SK-N-SH (cell line): ENCODE measurements at regions not wholly inside any gene's neighbourhood (a gene's known extent, or its start where the extent isn't known, plus 50 kb on each side); places are given as distances from the start of the nearest gene placed in this dataset.

ENCODE experiments used
- CTCF ChIA-PET: fragments of 300-600, 350-600 bp; formaldehyde crosslinking; extraction: SDS; loops from one replicate; lab custom pipeline; 2021; lab: Yijun Ruan, JAX
- POLR2A ChIA-PET: fragments of 350-600 bp; sonication (Branson Sonifier 250); formaldehyde crosslinking; extraction: SDS; loops from one replicate; lab custom pipeline; 2020; ENCODE audit warnings: antibody characterized with exemption, inconsistent platforms; lab: Yijun Ruan, JAX
- DNase-seq: peaks from one replicate; pipeline ENCODE4 v3.0.0; 2012
- H2AFZ ChIP-seq: fragments of 200-600 bp; sonication (generic); 2 replicates; pipeline ENCODE4 v1.8.1; 2016; ENCODE audit warnings: antibody characterized with exemption, mild to moderate bottlenecking, low read depth
- H3F3A ChIP-seq: fragments of 200-600 bp; sonication (generic); replicated peaks from 2 replicates; pipeline ENCODE3; 2016; ENCODE audit warnings: antibody characterized with exemption, mild to moderate bottlenecking; ENCODE audit not compliant: insufficient read depth
- H3K27ac ChIP-seq, 2 experiments: fragments of 200-500 bp in 1 of 2; fragments of 200-600 bp in 1 of 2; sonication (Bioruptor generic) in 1 of 2; sonication (generic), shearing (Covaris generic) in 1 of 2; 2 replicates each; pipeline versions ENCODE4 v1.5.1 to v1.6.1; 2014 to 2016; ENCODE audit warnings: low read depth in 2 of 2, inconsistent platforms in 1 of 2, low read length in 1 of 2, mild to moderate bottlenecking in 1 of 2, mixed read lengths in 1 of 2
- H3K27me3 ChIP-seq: fragments of 200-600 bp; sonication (generic), shearing (Covaris generic); 2 replicates; pipeline ENCODE4 v1.6.1; 2016; ENCODE audit warnings: mixed run types; ENCODE audit not compliant: insufficient read depth
- H3K36me3 ChIP-seq, 2 experiments: fragments of 200-500 bp in 1 of 2; fragments of 200-600 bp in 1 of 2; sonication (Bioruptor generic) in 1 of 2; sonication (generic) in 1 of 2; replicated peaks in 1 of 2; 2 replicates each; pipeline versions ENCODE3 to v1.5.1; 2014 to 2016; ENCODE audit warnings: low read length in 1 of 2, mild to moderate bottlenecking in 1 of 2; ENCODE audit not compliant: insufficient read depth in 2 of 2, control insufficient read depth in 1 of 2
- H3K4me1 ChIP-seq, 2 experiments: fragments of 200-500 bp in 1 of 2; fragments of 200-600 bp in 1 of 2; sonication (Bioruptor generic) in 1 of 2; sonication (generic), shearing (Covaris generic) in 1 of 2; 2 replicates each; pipeline versions ENCODE4 v1.5.1 to v1.6.1; 2014 to 2016; ENCODE audit warnings: low read depth in 1 of 2, low read length in 1 of 2, mixed run types in 1 of 2; ENCODE audit not compliant: insufficient read depth in 2 of 2, control insufficient read depth in 1 of 2
- H3K4me2 ChIP-seq: fragments of 200-600 bp; sonication (generic), shearing (Covaris generic); 2 replicates; pipeline ENCODE4 v1.6.1; 2017; ENCODE audit warnings: mixed run types
- H3K4me3 ChIP-seq, 2 experiments: fragments of 200-500 bp in 1 of 2; fragments of 200-600 bp in 1 of 2; sonication (Bioruptor generic) in 1 of 2; sonication (generic), shearing (Covaris generic) in 1 of 2; 2 replicates each; pipeline versions ENCODE4 v1.5.1 to v1.8.1; 2014 to 2016; ENCODE audit warnings: low read depth in 2 of 2, inconsistent platforms in 1 of 2, low read length in 1 of 2, mild to moderate bottlenecking in 1 of 2, mixed read lengths in 1 of 2, moderate library complexity in 1 of 2
- H3K79me2 ChIP-seq: fragments of 200-600 bp; sonication (generic); 2 replicates; pipeline ENCODE4 v1.8.1; 2017; ENCODE audit warnings: mild to moderate bottlenecking; ENCODE audit not compliant: insufficient read depth
- H3K9ac ChIP-seq: fragments of 200-600 bp; sonication (generic); 2 replicates; pipeline ENCODE4 v1.6.1; 2017; ENCODE audit warnings: mixed run types
- H3K9me2 ChIP-seq: fragments of 200-600 bp; sonication (generic); 2 replicates; pipeline ENCODE4 v1.6.1; 2017; ENCODE audit warnings: mixed run types
- H3K9me3 ChIP-seq: fragments of 200-600 bp; sonication (generic); 2 replicates; pipeline ENCODE4 v1.6.1; 2017; ENCODE audit warnings: mixed run types, mild to moderate bottlenecking, moderate library complexity
- H4K20me1 ChIP-seq: fragments of 200-600 bp; sonication (generic); 2 replicates; pipeline ENCODE4 v1.6.1; 2017; ENCODE audit warnings: mild to moderate bottlenecking, mixed run types; ENCODE audit not compliant: insufficient read depth
- ELF1 ChIP-seq: IDR thresholded peaks from 2 replicates; pipeline ENCODE4 v1.4.0; 2012
- EZH2phosphoT487 ChIP-seq: fragments of 200-600 bp; sonication (generic); IDR thresholded peaks from 2 replicates; pipeline ENCODE4 v1.6.1; 2017; ENCODE audit warnings: low read depth, mixed run types, mild to moderate bottlenecking, antibody characterized with exemption, moderate library complexity, borderline replicate concordance
- GATA2 ChIP-seq: sonication (generic); formaldehyde crosslinking; IDR thresholded peaks from 2 replicates; pipeline ENCODE4 v1.5.0; 2020; ENCODE audit warnings: mild to moderate bottlenecking, missing genetic modification reagents
- MXI1 ChIP-seq: IDR thresholded peaks from 2 replicates; pipeline ENCODE4 v1.6.1; 2012; ENCODE audit warnings: mild to moderate bottlenecking, low read depth, low read length, improper control_type of control experiment
- NFIC ChIP-seq: IDR thresholded peaks from 2 replicates; pipeline ENCODE4 v1.4.0; 2012; ENCODE audit warnings: borderline replicate concordance
- POLR2AphosphoS5 ChIP-seq: IDR thresholded peaks from 2 replicates; pipeline ENCODE4 v1.6.1; 2012; ENCODE audit warnings: low read depth, low read length
- RXRA ChIP-seq: IDR thresholded peaks from 2 replicates; pipeline ENCODE4 v1.4.0; 2012; ENCODE audit warnings: low read depth, mild to moderate bottlenecking, borderline replicate concordance
- SIN3A ChIP-seq: IDR thresholded peaks from 2 replicates; pipeline ENCODE4 v1.6.1; 2012; ENCODE audit warnings: low read depth, mild to moderate bottlenecking, low read length, moderate library complexity, borderline replicate concordance
- TAF1 ChIP-seq: IDR thresholded peaks from 2 replicates; pipeline ENCODE4 v1.6.1; 2012; ENCODE audit warnings: low read depth, mild to moderate bottlenecking, low read length, moderate library complexity, borderline replicate concordance
- TEAD4 ChIP-seq: IDR thresholded peaks from 2 replicates; pipeline ENCODE4 v1.4.0; 2012; ENCODE audit warnings: mild to moderate bottlenecking, borderline replicate concordance; ENCODE audit not compliant: insufficient read depth
- WGBS: methylation state at CpG from one replicate; pipeline ENCODE4 v1.1.6; 2017; ENCODE audit warnings: low lambda C conversion rate; 5-methylcytosine and 5-hydroxymethylcytosine counted together
- TF ChIP-seq, protein P1 (sequence below): IDR thresholded peaks from 2 replicates; pipeline ENCODE4 v1.4.0; 2012; ENCODE audit warnings: low read depth, borderline replicate concordance
- TF ChIP-seq, protein P2 (sequence below): fragments of 150-350 bp; IDR thresholded peaks from 2 replicates; pipeline ENCODE4 v1.6.1; 2016; ENCODE audit warnings: mild to moderate bottlenecking, low read depth, low read length
- TF ChIP-seq, protein P3 (sequence below): fragments of 150-350 bp; IDR thresholded peaks from 2 replicates; pipeline ENCODE4 v1.6.1; 2017; ENCODE audit warnings: antibody characterized with exemption, low read length, low read depth, borderline replicate concordance
- TF ChIP-seq, protein P4 (sequence below): IDR thresholded peaks from 2 replicates; pipeline ENCODE4 v1.6.1; 2012; ENCODE audit warnings: mild to moderate bottlenecking, low read depth, low read length, moderate library complexity

DNA sequence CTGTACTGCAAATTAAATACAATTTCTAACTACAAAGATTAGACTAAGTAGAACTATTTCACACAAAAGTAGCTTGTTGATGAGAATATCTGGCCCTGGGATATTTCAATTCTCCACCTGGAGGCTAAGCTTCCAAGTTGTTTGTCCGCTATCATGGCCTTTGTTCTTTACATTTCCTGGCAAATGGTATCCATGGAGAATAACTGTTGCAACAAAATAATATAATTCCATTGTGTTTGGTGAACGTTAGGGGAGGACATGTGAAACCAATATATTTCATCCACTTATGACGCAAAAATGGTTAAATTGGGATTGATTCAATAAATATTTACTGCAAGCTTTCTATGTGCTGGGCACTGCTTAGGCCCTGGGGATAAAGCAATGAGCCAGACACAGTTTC, 565.4 kb downstream of the PTPRC start (continued):
- TF ChIP-seq, protein P1, sequence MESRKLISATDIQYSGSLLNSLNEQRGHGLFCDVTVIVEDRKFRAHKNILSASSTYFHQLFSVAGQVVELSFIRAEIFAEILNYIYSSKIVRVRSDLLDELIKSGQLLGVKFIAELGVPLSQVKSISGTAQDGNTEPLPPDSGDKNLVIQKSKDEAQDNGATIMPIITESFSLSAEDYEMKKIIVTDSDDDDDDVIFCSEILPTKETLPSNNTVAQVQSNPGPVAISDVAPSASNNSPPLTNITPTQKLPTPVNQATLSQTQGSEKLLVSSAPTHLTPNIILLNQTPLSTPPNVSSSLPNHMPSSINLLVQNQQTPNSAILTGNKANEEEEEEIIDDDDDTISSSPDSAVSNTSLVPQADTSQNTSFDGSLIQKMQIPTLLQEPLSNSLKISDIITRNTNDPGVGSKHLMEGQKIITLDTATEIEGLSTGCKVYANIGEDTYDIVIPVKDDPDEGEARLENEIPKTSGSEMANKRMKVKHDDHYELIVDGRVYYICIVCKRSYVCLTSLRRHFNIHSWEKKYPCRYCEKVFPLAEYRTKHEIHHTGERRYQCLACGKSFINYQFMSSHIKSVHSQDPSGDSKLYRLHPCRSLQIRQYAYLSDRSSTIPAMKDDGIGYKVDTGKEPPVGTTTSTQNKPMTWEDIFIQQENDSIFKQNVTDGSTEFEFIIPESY = no peak
- no peak for TF ChIP-seq POLR2AphosphoS5

DNA sequence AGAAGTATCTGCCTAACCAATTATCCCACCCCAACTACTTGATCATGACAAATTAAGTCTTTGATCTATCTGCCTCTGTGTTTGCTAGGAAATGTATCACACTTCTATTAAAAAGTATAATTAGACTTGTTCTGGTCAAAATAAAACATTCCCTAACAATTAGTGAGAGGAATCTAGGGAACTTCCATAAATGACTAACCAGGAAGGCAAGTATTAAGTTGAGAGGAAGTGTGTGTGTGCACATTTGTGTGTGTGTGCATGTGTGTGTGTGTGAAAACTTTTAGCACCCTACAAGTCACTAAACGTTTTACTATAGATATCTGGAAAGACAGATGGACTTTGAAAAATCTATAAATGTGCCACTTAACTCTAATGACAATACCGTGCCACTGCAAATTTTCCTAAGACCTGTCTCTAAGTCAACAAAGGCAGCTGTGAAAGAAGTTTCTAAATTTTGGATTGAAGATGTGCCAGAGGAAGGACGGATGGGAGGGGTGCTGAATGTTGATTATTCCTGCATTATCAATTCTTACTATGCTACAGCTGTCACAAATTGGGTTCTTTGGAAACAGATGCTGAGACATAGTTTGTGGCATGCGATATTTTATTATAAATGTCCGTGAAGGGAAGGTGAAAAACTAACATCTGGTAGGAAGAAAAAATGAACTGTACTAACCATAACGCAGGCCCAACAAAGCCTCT, 567.1 kb downstream of the PTPRC start:
- Histone ChIP-seq H3K4me2 (no peak overlapping the region), H4K20me1 (no peaks in the 10 kb centered on the region), H2AFZ (no peak overlapping the region)
- 75% methylated on average over 6 of the region's 6 CpGs for WGBS
- TF ChIP-seq TEAD4 (no peak), ELF1 (no peak), SIN3A (no peak), GATA2 (CRISPR knock-in tag) (no peak), MXI1 (no peak), EZH2phosphoT487 (no peak), TAF1 (no peak), NFIC (no peak), RXRA (no peak)
- TF ChIP-seq, protein P2, sequence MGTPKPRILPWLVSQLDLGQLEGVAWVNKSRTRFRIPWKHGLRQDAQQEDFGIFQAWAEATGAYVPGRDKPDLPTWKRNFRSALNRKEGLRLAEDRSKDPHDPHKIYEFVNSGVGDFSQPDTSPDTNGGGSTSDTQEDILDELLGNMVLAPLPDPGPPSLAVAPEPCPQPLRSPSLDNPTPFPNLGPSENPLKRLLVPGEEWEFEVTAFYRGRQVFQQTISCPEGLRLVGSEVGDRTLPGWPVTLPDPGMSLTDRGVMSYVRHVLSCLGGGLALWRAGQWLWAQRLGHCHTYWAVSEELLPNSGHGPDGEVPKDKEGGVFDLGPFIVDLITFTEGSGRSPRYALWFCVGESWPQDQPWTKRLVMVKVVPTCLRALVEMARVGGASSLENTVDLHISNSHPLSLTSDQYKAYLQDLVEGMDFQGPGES = no peak
- TF ChIP-seq, protein P3, sequence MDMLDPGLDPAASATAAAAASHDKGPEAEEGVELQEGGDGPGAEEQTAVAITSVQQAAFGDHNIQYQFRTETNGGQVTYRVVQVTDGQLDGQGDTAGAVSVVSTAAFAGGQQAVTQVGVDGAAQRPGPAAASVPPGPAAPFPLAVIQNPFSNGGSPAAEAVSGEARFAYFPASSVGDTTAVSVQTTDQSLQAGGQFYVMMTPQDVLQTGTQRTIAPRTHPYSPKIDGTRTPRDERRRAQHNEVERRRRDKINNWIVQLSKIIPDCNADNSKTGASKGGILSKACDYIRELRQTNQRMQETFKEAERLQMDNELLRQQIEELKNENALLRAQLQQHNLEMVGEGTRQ = no peak
- TF ChIP-seq, protein P4, sequence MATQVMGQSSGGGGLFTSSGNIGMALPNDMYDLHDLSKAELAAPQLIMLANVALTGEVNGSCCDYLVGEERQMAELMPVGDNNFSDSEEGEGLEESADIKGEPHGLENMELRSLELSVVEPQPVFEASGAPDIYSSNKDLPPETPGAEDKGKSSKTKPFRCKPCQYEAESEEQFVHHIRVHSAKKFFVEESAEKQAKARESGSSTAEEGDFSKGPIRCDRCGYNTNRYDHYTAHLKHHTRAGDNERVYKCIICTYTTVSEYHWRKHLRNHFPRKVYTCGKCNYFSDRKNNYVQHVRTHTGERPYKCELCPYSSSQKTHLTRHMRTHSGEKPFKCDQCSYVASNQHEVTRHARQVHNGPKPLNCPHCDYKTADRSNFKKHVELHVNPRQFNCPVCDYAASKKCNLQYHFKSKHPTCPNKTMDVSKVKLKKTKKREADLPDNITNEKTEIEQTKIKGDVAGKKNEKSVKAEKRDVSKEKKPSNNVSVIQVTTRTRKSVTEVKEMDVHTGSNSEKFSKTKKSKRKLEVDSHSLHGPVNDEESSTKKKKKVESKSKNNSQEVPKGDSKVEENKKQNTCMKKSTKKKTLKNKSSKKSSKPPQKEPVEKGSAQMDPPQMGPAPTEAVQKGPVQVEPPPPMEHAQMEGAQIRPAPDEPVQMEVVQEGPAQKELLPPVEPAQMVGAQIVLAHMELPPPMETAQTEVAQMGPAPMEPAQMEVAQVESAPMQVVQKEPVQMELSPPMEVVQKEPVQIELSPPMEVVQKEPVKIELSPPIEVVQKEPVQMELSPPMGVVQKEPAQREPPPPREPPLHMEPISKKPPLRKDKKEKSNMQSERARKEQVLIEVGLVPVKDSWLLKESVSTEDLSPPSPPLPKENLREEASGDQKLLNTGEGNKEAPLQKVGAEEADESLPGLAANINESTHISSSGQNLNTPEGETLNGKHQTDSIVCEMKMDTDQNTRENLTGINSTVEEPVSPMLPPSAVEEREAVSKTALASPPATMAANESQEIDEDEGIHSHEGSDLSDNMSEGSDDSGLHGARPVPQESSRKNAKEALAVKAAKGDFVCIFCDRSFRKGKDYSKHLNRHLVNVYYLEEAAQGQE = no peak
- TF ChIP-seq, all 33 proteins: peak for 0
- Histone ChIP-seq H3F3A (no peaks in the 10 kb centered on the region), H3K36me3 (no peaks in the 10 kb centered on the region), H3K9me2 (no peaks in the 10 kb centered on the region), H3K79me2 (no peaks in the 10 kb centered on the region), H3K4me3 (no peak overlapping the region), H3K9ac (no peak overlapping the region), H3K27me3 (no peaks in the 10 kb centered on the region), H3K4me1 (no peaks in the 10 kb centered on the region), H3K27ac (no peak overlapping the region), H3K9me3 (no peaks in the 10 kb centered on the region)
- DNase-seq = no peak
- ChIA-PET CTCF (no interaction called here), POLR2A (no interaction called here)
